Activated CD4-positive, alpha-beta T cell treated with anti-CD3 and anti-CD28 coated beads, Interleukin-2, amount 50 U/mL, for 16 hours (primary cell): ENCODE measurements at regions not wholly inside any gene's neighbourhood (a gene's known extent, or its start where the extent isn't known, plus 50 kb on each side); places are given as distances from the start of the nearest gene placed in this dataset.
A peak's percentile ranks its signal among the peaks of the same experiment; 100 is the strongest.
"Not testable (repeated sequence)": the region's sequence is repeated elsewhere in the genome, so short reads cannot be mapped to it uniquely, and the experiment has no call there.

Experiments
- DNase-seq: peaks from one replicate; pipeline ENCODE4 v3.0.0-alpha.2; 2020

DNA sequence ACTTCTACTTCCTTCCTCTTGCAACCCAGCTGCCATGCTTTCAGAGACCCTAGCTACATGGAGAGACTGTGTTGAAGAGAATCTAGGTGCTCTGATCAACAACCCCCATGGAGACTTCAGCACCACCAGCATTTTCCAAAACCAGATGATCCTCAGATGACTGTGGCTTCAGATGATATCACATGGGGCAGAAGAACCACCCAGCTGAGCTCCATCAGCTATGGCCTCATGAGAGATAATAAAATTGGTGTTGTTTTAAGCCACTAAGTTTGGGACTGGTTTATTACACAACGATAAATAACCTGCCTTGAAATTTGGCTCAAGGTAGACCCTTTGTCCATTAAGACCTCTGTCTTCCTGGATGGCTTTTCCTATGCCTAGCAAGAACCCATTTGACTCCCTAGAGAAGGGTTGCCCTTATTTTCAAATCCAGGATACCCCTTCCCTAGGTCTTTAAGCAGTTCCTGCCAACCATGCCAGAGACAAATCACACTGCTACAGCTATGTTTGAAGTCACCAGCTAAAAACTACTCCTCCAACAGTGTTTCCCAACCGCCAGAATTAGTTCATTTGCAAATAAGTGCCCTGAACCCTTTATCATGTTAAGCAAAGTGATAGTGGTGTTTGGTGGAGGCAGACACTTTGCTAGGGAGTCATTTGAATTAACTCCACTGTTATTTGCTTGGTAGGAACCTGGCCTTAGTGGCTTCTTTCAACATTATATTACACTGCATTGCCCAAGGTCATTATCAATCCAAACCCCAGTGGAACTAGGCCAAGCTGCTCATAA is 136.9 kb upstream of the PALS2 start:
- no peak for DNase-seq

DNA sequence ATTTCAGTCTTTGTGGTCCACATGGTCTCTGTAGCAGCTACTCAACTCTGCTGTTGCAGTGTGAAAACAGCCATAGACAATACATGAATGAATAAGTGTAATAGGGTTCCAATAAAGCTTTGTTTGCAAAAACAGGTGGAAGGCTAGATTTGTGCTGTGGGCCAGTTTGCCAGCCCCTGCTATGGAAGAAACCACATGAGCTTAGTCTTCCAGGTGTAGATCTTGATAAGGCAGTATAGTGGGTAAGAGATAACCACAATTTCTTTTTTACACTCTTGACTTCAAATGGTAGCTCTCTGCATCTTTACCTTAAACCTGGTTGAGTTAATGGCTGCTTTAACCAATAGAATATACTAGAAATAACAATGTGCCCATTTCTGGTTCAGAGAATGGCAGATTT is 135.0 kb upstream of the PALS2 start:
- no peak for DNase-seq

DNA sequence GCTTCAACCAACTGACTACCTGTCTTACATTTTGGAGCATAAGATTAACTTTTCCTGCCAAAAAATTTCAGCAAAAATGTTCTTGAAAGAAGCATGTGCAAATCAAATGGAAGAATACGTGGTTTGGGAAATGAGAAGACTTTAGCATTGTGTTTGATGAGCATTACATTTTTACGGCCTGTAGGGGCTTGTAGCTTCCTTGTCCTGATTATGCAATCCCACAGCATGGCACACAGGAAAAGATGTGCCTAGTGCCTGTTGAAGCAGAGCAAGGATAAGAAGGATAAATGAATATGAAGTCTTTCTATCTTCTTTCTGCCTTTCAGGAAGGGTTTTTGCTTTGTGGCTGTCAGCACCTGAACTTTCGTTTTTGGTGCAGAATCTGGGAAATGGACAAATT is 134.1 kb upstream of the PALS2 start:
- not testable (repeated sequence) for DNase-seq

DNA sequence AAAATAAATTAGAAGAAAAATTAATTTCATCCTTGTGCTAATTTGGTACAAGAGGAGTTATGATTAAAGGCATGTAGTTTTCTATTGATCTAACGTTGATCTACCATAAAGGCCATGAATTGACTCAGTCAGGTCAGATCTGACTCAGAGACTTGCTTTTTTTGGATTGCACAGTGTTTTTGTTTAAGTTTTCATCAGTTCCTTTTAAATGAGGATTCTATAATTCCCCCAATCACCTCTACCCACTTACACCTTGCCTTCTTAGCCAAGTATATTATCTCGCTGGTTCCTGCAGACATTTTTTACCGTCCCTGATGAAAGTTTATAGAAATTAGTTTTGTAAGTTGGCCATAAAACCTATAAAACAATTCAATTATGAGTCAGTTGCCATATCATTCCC is 132.4 kb upstream of the PALS2 start:
- DNase-seq = peak; percentile 69

DNA sequence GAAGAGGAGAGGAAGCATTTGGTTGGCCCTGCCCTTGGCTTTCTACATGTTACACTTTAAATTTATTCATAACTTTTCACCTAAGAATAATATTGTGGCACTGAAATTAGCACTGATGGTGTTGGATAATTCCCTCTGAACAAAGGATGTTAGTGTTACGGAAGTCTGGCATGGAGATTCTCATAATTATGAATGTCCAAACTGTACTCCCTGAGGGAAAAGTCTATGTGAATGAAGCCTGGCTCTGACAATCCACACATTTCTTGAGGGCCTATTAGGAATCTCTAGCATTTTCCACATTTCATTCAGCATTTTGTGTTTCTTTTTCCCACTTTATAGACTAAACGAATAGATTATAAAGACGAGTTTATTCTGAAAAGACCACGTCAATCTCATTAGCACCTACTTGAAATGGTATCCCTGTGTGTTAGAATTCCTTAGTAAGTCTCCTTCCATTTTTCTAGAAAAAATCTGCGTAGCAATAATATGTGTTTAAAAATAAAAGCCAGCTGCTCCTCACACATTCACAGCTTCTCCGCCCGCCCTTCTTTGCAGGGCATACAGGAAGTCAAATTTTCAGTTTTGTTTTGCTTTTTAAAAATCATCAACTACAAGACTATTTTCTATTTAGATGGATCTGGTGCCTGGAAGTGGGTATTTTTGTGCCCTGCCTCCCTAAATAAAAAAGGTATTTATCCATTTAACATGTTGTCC is 131.8 kb upstream of the PALS2 start:
- DNase-seq = no peak

DNA sequence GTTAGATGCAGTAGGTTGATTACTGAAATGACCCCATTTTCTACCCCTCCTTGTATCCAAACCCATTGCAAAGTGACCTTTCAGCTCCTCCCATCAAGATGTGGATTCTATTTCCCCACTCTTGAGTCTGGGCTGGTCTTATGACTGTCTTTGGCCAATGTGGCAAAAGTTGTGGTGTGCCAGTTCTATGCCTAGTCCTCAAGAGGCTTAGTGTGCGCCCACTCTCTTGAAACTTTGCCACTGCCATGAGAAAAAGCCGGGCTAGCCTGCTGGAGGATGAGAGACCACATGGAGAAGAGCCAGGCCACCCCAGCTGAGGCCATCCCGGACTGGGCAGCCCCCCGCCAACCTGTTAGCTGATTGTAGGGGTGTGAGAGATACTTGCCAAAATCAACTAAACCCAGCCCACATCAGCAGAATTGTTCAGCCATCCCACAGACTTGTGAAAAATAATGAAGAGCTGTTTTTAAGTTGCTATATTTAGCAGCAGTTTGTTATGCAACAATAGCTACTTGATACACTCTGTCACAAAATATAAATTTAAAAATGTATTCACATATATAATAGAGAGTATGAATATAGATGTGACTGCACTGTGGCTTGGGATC is 131.0 kb upstream of the PALS2 start:
- DNase-seq = no peak

DNA sequence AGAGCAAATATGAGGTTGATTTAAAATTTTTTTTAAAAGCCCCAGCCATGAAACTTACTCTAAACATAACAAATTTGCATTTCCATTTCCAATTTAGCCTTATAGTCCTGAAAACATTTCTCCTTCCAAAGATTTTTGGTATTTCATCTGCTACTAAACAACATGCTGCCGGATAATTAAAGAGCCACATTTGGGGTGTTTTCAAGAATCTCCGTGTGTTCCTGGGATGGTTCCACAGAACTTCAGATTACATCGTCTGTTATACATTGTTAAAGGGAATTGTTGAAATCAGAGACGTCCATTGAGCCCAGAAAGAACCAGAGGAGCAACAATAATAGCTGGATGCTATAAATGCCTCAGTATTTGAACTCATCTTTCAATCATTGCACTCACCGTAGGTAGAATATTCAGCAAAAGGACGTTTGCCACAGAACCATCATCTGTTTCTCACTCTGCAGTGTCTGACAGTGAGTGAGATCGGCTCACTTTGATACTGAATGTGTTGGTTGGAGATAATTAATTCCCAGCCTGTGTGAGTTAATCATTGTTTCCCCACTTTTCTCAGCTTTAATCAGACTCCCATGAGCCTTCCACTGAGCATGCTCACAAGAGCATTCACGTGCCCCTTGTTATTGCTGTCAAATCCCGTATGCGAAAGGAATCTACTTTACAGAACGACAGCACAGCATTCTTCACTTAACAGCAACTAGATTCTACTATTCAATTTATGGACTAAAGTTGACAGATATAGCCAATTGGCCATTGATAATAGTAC is 128.4 kb upstream of the PALS2 start:
- no peak for DNase-seq

DNA sequence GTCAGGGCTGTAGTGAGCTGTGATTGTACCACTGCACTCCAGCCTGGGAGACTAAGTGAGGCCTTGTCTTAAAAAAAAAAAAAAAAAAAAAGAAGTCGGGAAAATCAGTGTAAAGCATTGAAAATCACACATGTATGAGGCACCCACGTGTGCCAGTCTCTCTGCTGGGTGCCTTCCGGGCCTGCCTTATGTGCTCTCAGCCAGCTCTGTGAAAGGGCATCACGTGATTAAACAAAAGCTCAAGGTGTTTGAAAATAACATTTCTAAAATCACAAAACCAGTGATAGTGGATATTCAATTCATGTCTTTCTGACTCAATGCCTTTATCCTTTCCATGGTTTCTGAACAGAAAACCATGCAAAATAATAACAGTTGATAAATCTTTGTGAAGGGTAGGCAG is 125.2 kb upstream of the PALS2 start:
- no peak for DNase-seq

DNA sequence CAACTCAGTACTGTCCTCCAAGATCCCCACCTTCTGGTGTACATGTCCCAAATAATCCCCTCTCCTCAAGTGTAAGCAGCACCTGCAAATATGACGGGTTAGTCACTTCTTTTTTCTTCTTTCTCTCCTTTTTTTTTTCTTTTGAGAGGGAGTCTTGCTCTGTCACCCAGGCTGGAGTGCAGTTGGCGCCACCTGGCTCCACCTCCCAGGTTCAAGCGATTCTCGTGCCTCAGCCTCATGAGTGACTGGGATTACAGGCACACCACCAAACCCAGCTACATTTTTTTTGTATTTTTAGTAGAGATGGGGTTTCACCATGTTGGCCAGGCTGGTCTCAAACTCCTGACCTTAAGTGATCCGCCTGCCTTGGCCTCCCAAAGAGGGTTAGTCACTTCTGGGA is 123.8 kb upstream of the PALS2 start:
- not testable (repeated sequence) for DNase-seq

DNA sequence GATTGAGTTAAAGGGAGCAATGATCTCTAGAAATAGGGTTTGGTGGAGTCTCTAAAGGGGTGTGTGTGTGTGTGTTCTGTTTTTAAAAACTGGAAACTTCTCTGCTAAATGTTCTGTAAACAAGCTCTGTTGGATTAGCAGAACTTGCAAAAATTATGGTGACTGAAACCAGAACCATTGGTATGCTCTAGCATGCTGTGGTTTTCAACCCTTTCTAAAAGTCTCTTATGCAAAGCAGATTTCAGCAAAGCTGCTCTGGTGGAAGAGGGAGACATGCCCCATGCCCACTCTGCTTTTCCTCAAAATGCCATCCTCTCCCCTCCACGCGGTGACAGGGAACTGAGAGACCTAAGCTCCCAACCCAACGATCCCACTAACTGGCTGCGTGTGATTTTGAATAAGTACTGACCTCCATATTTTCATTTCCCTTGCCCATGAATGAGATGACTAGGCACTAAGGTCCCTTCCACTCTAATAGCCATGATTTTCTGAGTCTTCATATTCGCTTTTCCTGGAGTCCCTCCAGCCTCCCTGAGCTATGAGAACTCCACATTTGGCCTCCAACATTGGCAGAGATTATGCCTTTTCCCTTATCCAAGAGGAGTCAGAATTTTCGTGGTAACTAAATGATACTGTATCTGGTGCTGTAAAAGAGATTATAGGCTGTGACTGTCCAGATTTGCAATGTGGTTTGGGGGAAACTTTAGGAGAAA is 117.3 kb upstream of the PALS2 start:
- DNase-seq = no peak

DNA sequence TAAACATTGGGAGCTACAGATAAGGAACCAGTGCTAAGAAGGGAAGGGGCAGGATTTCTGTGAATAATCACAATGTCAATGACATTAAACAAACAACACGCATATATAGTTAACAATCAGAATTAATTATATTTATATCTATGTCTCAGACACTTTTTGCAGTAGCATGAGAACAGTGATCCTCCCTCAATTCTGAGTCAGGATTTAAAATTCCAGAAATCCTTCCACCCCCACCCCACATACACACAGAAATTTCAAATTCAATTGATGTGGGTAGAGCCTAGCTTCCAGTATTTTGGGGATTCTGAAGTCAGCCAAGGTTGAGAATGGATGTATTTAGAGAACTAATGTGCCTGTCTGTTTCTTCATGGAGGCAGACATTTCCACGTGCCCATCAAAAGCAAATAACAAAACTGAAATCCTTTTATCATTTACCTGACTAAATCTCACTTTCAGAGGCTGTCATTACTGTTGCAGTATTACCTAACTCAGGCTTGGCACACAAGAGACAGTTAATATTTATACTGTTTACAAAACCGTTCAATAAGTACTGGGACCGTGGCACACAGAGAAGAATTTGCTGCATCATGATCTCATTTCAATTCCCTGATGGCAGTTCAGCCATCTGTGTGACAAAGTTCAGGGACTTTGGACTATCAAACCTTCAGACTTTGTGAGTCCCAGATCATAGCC is 116.6 kb upstream of the PALS2 start:
- DNase-seq = no peak

DNA sequence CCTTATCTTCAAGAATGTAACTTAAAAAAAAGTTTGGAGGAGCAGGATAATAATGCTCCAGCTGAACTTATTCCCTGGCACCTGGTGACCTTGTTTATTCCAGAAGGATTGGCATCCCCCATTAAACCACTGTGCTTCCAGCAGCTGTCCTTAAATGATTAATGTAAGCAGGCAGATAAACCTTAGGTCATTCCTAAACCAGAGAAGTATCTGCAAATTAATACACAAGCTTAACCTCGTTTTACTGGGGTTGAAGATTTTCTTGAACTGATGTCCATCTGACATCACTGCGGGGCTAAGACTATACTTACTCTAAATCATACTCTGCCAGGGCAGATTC is 116.1 kb upstream of the PALS2 start:
- no peak for DNase-seq

DNA sequence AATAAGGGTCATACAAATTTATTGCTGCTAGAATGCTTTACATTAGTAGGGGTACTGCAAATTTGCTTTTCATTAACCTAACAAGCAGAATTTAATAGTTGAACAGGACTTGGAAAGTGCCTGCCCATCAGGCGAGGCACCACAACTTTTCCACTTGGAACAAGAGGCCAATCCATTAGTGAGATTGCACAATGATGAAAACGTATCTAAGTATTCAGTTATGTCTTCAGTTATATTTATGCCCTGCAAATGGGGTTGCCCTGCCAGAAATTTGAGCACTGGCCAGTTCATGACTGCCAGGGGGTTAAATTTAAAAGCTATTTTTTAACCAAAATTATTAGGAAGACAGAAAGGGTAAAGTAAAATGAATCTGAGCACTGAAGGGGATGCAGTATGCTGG is 111.1 kb upstream of the PALS2 start:
- DNase-seq = no peak

DNA sequence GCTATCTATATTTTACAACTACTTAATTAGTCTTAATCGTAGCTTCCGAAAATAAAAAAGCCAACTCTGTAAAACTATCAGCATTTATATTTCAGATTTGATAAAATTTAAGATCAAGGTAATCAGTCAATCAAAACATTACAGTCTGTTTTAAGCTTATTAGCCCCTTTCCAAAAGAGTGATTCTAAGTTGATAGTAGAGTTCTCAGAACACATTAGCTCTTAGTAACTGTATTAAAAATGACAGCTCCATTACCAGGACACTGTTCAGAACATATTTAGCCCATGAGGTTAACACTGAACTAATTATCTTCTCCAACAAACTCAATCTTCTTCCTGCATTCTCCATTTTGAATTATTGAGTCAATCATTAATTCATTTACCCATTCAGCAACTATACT is 110.3 kb upstream of the PALS2 start:
- DNase-seq = no peak

DNA sequence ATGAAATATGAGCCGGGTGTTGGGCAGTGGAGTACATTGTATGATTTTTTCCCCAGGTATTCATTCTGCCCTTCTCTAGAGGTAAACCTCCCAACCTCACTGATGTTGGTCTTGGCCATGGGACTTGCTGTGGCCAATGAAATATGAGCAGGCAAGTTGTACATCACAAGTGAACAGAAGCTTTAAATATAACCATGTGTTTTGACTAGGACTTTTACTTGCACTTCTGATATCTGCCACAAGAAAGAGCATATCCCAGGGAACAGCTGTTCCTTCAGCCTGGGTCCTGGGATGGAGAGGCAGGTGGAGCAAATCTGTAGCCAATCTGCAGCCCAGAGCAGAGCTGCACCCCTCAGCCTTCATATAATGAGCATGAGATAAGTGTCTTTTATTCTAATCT is 109.8 kb upstream of the PALS2 start:
- no peak for DNase-seq

DNA sequence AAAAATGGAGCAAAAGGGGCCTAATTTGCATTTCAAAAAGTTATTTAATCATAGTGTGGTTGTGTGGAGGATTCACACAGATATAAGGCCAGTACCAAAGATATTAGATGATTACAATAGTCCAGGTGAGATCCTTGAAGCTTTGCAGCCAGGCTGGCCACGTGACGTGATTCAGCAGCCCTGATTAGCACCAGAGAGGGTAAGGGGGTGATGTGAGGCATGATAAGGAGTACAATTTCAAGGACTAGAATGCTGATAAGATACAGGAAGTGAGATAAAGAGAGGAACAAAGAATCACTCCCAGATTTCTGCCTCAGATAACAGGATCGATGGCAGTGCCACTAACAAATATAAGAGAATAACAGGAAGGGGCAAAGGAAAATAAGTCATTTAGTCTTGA is 108.4 kb upstream of the PALS2 start:
- DNase-seq = no peak

DNA sequence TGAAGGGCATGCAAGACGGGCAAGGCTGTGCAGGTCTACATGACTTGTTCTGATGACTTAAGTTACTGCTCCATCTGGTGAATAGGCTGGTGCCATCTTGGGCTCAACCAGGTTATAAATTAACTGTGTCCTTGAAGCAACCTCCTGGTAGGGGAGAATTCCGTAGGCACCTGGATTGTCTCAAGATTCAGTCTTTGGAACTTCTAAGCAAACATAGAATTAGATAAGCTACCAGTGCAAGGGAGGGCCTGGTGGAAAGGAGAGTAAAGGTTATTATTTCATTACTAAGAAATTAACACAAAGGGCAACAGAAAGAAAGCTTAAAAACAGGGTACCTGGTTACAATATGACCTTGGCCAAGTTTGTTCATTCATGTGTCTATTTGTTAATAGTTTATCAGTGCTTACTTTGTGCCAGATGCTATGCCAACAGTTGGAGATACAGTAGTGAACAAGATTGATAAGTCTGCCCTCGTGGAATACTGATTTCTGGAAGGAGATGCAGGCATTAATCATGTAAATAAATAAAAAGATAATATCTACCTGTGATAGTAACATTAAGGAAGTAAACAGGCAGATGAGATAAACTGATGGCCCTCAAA is 107.0 kb upstream of the PALS2 start:
- no peak for DNase-seq

DNA sequence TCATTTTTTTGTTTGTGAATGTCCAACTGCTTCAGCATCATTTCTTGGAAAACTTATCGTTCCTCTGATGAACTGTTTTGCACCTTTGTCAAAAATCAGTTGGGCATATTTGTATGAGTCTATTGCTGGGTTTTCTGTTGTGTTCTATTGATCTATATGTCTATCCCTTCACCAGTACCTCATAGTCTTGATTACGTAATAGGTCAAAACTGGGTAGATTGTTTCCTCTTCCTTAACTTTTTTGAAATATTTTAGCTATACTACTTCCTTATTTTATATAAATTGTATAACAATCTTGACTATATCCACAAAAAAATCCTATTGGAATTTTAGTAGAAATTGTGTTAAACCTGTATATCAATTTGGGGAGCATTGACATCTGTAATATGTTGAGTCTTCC is 104.1 kb upstream of the PALS2 start:
- no peak for DNase-seq

DNA sequence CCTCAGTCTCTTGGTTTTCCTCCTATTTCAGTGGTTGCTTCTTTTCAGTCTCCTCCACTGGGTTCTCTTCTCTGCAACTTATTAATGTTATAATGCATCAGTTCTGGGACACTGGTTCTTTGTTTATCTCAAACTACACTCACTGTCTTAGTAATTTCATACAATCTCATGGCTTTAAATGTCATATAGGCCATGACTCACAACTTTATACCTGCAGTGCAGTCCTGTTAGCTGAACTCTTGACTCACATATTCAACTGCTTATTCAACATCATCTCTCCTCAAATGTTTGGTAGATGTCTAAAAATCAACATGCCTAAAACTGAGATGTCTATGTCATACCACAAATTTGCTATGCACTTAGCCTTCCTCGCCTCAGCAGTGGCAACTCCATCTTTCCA is 101.2 kb upstream of the PALS2 start:
- DNase-seq = no peak

DNA sequence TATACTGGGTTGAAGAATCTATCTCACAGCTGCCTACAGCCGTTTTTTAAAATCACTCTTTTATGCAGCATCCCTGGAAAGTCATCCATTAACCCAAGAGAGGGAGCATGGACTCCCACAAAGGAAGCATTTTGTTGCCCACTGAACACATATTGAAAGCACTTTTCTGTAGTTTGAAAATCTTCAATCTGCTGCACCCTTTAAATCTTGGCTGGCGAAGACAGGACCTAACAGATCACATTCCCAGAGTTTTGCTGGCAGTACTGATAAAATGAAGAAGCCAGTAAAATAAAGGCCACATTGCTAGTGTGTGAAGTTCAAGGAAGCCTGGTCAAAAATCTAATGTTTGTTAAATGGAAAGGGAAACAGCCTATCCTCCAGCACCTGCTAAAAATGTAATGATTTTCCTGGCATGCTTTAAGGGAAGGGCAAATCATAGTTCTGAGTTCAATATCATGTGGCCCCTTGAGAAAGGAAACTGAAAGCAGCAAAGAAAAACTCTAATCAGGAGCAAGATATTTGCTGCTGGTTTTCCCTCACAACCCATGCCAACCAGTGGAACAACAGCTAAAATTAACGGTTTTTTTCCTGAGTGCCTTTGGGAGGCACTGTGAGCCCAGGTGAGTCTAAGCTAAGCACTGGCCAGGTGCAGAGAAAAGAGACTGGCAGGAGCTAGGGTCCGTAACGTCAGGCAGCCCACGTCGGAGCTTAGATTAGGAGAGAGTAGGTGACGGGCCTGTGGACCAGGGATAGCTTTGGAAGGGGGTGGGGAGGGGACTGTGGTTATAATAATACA is 97.9 kb upstream of the PALS2 start:
- DNase-seq = no peak

DNA sequence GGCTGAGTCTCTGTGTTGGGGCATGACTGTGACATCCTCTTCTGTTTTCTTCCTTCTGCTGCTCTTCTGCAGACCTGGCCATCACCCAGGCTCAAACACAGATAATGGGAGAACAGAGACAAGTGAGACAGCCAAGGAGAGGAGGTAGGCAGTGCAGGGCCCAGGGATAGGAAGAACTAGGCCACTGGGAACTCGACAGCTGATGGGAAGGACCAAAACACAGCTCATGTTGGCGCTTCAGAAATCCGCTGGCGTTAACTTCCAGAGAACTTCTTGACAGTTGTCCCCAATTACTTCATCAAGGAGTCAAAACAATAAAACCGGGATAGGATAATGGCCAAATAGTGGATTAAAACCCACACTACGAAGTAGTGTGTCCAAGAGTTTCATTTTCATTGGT is 97.0 kb upstream of the PALS2 start:
- DNase-seq = no peak
